Right lobe of liver (tissue), 6 donors: ENCODE measurements at regions not wholly inside any gene's neighbourhood (a gene's known extent, or its start where the extent isn't known, plus 50 kb on each side); places are given as distances from the start of the nearest gene placed in this dataset.

Source experiments
- ATAC-seq, 4 donors: fragments of 200-7000 bp; cut with Tn5 transposase; one replicate each; pipeline ENCODE4 v1.9.1; 2020; ENCODE audit warnings: mild to moderate bottlenecking in 4 of 4, moderate library complexity in 4 of 4
- DNase-seq, 3 donors: peaks; one replicate each; pipeline ENCODE4 v3.0.0-alpha.2; 2020
- H3K27ac ChIP-seq, 3 donors: fragments of 200-600 bp; one replicate each; pipeline ENCODE4 v1.8.0; 2022
- H3K27me3 ChIP-seq, 2 donors: fragments of 200-600 bp; one replicate each; pipeline ENCODE4 v1.8.0; 2022
- H3K36me3 ChIP-seq, 4 donors: fragments of 200-600 bp; sonication (generic) in 1 of 4; one replicate each; pipeline versions ENCODE4 v1.5.1 to v1.8.0; 2017 to 2022; ENCODE audit warnings: control low read depth in 1 of 4
- H3K4me1 ChIP-seq, 4 donors: fragments of 200-600 bp; sonication (generic) in 1 of 4; one replicate each; pipeline versions ENCODE4 v1.5.1 to v1.8.0; 2017 to 2022; ENCODE audit warnings: control low read depth in 1 of 4
- H3K4me3 ChIP-seq, 3 donors: fragments of 200-600 bp; one replicate each; pipeline ENCODE4 v1.8.0; 2022
- H3K9me3 ChIP-seq, 4 donors: fragments of 200-600 bp; sonication (generic) in 1 of 4; one replicate each; pipeline versions ENCODE4 v1.5.1 to v1.8.0; 2017 to 2022; ENCODE audit warnings: control low read depth in 1 of 4
- POLR2A ChIP-seq: fragments of 450-650 bp; IDR thresholded peaks from one replicate; pipeline ENCODE4 v1.6.1; 2017; ENCODE audit warnings: antibody characterized with exemption, mild to moderate bottlenecking
- WGBS: methylation state at CpG from one replicate; pipeline ENCODE4 v1.1.6; 2018; ENCODE audit warnings: low coverage, low lambda C conversion rate; ENCODE audit not compliant: insufficient coverage; ENCODE audit errors: missing lambda C conversion rate; 5-methylcytosine and 5-hydroxymethylcytosine counted together
- intact Hi-C, 2 donors: fragments of 100-400 bp; cut with DNase I; formaldehyde crosslinking; loops; one replicate each; pipeline versions ENCODE4 v1.11.2 to v1.14.1; 2022
- TF ChIP-seq, protein P1 (sequence below), 4 donors: fragments of 200-600 bp in 3 of 4; fragments of 450-650 bp in 1 of 4; IDR thresholded peaks; one replicate each; pipeline versions ENCODE4 v1.5.1 to v1.8.0; 2016 to 2022; ENCODE audit warnings: antibody characterized with exemption in 4 of 4, mild to moderate bottlenecking in 2 of 4
- donor health status: DM: no; HTN: yes; CAD: no.
- donor health status: DM: no; HTN: no; CAD: no.
- donor health status: DM: no; HTN: no; CAD: no.
- donor health status: DM: no; HTN: yes; CAD: no.
- donor health status: DM: no; HTN: yes; CAD: no.

DNA sequence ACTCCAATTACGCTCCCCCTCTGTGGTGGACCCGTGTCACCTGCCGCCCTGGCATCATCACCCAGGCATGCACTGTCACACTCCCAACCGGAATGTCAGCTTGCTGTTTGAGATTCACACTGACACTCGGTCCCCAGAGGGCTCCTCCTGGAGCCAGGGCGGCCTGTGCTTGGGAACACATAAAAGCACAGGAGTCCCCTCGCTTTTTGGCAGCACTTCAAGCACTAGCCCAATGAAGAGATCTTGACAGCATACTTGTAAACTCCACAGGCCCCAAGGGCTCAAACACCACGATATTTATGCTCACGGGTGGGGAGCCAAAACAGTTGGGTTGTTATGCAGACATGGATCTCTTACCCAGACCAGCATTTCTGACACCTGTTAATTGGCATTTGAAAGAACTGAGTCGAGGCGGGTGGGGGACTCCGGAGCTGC, 90.8 kb upstream of the EGFLAM start:
- H3K9me3 ChIP-seq, result no peaks in the 10 kb centered on the region
- TF ChIP-seq, protein P1, sequence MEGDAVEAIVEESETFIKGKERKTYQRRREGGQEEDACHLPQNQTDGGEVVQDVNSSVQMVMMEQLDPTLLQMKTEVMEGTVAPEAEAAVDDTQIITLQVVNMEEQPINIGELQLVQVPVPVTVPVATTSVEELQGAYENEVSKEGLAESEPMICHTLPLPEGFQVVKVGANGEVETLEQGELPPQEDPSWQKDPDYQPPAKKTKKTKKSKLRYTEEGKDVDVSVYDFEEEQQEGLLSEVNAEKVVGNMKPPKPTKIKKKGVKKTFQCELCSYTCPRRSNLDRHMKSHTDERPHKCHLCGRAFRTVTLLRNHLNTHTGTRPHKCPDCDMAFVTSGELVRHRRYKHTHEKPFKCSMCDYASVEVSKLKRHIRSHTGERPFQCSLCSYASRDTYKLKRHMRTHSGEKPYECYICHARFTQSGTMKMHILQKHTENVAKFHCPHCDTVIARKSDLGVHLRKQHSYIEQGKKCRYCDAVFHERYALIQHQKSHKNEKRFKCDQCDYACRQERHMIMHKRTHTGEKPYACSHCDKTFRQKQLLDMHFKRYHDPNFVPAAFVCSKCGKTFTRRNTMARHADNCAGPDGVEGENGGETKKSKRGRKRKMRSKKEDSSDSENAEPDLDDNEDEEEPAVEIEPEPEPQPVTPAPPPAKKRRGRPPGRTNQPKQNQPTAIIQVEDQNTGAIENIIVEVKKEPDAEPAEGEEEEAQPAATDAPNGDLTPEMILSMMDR (IDR thresholded peaks at IDR 0.05), result no peak
- no peak for TF ChIP-seq POLR2A
- 39% methylated on average over 11 of the region's 12 CpGs for WGBS
- intact Hi-C loops, result no loop called here
- H3K27ac ChIP-seq, result no peak overlapping the region
- no peaks in the 10 kb centered on the region for H3K27me3 ChIP-seq
- ATAC-seq (no peak), DNase-seq (no peak)
- H3K36me3 ChIP-seq, result no peaks in the 10 kb centered on the region
- no peak overlapping the region for H3K4me3 ChIP-seq
- no peaks in the 10 kb centered on the region for H3K4me1 ChIP-seq

DNA sequence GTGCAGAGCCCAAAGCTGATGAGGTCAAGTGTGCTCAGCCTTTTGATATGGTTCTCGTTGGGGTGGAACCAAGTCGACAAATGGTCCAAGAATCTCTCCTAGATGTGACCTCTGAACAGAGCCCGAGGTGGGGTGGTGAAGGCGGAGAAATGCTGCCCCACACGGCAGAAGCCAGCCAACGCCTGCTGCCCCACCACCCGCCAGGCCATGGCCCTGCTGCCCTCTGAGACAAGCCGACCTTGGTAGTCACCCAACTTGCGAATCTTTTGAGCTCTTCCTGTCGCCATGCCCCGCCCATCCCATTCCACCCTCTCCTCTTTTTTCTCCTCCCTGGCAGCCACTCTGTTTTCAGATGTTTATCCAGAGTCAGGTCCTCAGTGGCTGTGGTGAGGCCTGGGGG, 91.5 kb upstream of the EGFLAM start:
- DNase-seq, result no peak
- no peak for TF ChIP-seq POLR2A
- TF ChIP-seq, protein P1 (IDR thresholded peaks at IDR 0.05), result no peak
- ATAC-seq, result no peak
- Histone ChIP-seq H3K9me3 (no peaks in the 10 kb centered on the region), H3K27me3 (no peaks in the 10 kb centered on the region), H3K4me3 (no peak overlapping the region), H3K36me3 (no peaks in the 10 kb centered on the region), H3K4me1 (no peaks in the 10 kb centered on the region), H3K27ac (no peak overlapping the region)
- intact Hi-C loops, result no loop called here
- 64% methylated on average over 7 of the region's 11 CpGs for WGBS

DNA sequence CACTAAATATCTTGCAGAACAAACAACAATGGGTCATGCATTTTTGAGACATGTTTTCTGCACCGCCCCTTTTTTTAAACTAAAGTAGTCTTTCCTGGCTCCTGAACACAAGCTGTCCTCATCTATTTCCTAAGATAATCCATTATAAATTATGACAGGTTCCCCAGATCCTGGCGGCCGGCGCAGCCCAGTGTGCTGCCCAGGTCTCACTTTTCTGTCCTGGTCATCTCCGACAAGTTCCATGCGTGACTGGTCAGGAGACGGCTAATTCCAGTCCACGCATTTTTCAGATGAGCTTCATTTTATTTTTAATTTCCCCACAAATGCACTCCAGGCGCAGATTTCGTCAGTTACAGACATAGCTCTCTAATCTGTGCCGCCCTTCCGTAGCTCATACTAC, 92.9 kb upstream of the EGFLAM start:
- intact Hi-C loops, result no loop called here
- 88% methylated on average over 12 of the region's 12 CpGs for WGBS

DNA sequence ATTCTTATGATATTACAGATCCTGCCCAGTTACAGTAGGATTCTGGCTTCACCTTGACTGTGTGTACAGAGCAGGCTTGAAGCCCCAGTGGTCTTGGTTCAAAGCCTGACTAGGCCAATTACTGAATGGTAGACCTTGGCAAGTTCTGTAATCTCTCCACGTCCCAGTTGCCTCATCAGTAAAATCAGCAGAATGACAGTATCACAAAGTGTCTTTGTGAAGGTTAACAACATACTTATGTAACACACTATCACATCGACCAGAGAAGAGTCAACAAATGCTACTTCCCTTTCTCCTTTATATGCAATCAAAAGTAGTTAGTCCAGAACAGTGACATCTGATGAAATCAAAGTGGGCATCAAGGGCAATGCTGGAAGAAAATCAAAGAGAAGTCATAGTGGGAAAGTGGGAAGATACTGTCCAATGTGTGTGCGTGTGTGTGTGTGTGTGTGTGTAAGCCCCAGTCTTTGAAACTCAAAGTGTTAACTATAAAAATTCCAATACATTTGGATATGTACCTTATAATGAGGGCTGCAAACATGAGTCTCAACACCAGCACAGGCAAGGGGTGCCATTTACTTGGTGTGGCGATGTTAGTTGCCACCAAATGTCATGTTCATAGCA, 93.5 kb upstream of the EGFLAM start:
- TF ChIP-seq, protein P1 (IDR thresholded peaks at IDR 0.05), result no peak
- no peak for TF ChIP-seq POLR2A
- no peaks in the 10 kb centered on the region for H3K4me1 ChIP-seq
- no peaks in the 10 kb centered on the region for H3K36me3 ChIP-seq
- no peaks in the 10 kb centered on the region for H3K27me3 ChIP-seq
- no peak overlapping the region for H3K27ac ChIP-seq
- DNase-seq, result no peak
- no peaks in the 10 kb centered on the region for H3K9me3 ChIP-seq
- peak in 1 of 4 donors; percentile 19 for ATAC-seq
- WGBS, result 31% methylated on average over 4 of the region's 4 CpGs
- no peak overlapping the region for H3K4me3 ChIP-seq
- intact Hi-C loops, result no loop called here

More for the DNA sequence above, 92.9 kb upstream of the EGFLAM start:
- H3K27me3 ChIP-seq, result no peaks in the 10 kb centered on the region
- no peak for ATAC-seq
- no peak overlapping the region for H3K4me3 ChIP-seq
- DNase-seq, result no peak
- H3K36me3 ChIP-seq, result no peaks in the 10 kb centered on the region
- H3K9me3 ChIP-seq, result no peaks in the 10 kb centered on the region
- TF ChIP-seq, protein P1 (IDR thresholded peaks at IDR 0.05), result no peak
- TF ChIP-seq POLR2A, result no peak
- H3K27ac ChIP-seq, result no peak overlapping the region
- H3K4me1 ChIP-seq, result no peaks in the 10 kb centered on the region
